NCI-H345 treated with DMSO at 0.1 percent for 48 hours (cell line): ENCODE measurements at regions not wholly inside any gene's neighbourhood (a gene's known extent, or its start where the extent isn't known, plus 50 kb on each side); places are given as distances from the start of the nearest gene placed in this dataset.

Source experiments
- DNase-seq: peaks from one replicate; lab custom pipeline; 2025; ENCODE audit not compliant: unreplicated experiment; lab: John Stamatoyannopoulos, UW

DNA sequence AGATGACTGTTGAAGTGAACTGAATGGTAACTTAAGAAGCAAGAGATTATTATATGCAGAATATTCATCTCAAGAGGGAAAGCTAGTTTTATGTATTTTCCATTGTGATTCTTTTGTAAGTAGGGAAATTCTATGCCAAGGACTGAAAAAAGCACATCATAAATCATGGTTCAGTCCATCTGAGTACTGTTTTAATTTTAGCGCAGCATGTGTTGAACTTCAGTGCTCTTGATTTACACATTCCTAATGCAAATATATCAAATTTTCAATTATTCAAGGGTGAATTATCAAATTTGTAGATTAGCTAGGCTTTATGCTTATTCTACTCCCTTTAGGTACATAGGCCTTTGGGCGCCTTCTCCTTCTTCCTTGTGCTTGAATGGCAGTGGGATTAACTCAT, 50.3 kb upstream of the TCF12 start:
- DNase-seq = no peak

DNA sequence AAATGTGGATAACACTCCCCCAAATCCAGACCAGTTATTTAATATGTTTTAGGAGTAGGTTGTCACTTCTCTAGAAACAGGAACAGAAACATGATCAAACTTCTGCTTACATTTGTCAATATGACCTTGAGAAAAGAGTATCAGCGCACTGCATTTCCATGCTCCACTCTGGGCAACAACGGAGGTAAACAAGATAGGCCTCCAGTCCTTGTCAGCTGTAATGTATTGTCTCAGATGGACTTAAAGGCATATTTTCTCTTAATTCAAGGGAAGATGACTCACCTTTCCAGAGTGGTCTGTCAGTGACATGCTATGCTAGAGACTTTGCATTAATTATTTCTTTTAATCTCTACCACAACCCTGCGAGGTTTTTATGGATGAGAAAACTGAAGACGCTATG, 51.6 kb upstream of the TCF12 start:
- DNase-seq = no peak

DNA sequence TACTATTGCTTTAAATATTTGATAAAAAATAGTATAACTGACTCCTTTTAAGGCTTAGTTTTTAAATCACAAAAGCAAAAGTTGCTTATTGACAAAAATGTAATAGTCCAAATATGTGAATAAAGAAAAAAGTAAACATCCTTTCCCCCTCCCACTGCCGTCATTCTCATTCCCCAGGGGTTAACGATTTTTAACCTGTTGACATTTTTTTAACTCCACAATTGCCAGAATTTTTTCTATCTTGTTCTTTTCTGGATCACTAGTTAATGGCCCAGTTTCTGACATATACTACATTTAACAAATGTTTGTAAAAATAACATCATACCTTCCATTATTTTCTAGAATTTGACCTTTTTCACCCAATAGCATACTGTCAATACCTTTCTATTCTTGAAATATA, 60.6 kb upstream of the TCF12 start:
- DNase-seq = no peak

GRCh38 chr15:56856934-56857333, 61.5 kb upstream of the TCF12 start:
- DNase-seq = no peak

- DNase-seq = no peak
Measured at GRCh38 chr15:56844892-56845291, 73.6 kb upstream of the TCF12 start.

DNA sequence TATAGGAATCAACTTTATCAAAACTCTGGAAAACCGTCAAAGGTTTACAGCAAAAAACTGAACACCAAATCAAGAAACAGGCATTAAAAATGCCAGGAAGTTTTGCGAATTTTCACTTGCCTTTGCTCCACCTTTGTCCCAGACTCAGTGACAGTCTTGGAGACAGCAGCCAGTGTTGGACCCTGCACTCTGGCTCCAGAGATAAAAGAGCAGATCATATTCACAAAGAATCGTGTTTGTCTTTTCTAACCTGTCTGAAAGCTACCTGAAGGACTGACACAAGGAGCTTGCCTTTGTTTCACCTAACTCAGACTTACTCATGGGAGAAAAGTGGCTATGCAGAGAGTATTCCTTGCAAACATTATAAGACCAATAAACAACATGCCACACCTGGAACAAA, 74.0 kb upstream of the TCF12 start:
- DNase-seq = no peak

DNA sequence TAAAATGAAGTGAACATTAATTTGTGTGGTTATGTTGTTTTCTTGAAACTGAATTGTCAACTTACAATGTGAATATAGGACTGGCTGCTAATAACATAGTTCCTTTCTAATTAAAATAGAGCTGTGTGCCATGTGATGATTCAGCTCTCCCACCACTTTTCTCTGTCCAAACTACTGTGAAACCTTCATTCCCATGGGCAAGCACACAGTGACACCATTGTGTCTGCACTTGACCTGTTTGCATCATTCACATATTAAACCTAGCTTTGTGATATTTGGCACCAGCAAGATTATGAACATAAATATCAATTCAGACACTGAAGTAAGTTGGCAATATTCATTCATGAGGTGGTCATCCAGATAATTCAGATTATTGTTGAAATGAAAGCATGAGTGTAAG, 78.8 kb upstream of the TCF12 start:
- no peak for DNase-seq

DNA sequence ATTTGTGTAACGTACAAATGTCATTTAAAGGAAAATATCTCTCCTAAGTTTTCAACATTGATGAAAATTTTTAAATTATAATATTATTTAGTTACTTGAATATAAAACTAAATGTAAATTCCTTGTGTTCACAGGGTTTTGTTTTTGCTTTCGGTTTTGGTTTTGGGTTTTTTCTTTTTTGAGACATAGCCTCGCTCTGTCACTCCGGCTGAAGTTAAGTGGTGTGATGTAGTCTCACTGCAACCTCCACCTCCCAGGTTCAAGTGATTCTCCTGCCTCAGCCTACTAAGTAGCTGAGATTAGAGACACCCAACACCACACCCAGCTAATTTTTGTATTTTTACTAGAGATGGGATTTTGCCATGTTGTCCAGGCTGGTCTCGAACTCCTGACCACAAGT, 79.3 kb upstream of the TCF12 start:
- no peak for DNase-seq

DNA sequence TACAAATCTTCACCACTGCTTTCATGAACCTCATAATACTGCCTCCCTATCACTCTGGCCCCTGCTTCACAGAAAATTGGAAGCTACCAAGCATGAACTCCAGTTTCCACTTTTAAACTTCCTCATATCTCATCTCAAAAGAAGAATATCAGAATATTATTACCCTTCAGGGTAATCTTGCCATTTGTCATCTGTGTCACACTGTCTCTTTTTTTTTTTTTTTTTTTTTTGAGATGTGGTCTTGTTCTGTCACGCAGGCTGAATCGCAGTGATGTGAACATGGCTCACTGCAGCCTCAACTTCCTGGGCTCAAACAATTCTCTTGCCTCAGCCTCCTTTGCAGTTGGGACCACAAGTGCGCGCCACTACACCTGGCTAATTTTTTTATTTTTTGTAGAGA, 80.4 kb upstream of the TCF12 start:
- DNase-seq = no peak

GRCh38 chr15:56837273-56837672, 81.2 kb upstream of the TCF12 start:
- DNase-seq = no peak

- peak; percentile 66 for DNase-seq
Measured at GRCh38 chr15:56835718-56836171, 82.7 kb upstream of the TCF12 start.

DNA sequence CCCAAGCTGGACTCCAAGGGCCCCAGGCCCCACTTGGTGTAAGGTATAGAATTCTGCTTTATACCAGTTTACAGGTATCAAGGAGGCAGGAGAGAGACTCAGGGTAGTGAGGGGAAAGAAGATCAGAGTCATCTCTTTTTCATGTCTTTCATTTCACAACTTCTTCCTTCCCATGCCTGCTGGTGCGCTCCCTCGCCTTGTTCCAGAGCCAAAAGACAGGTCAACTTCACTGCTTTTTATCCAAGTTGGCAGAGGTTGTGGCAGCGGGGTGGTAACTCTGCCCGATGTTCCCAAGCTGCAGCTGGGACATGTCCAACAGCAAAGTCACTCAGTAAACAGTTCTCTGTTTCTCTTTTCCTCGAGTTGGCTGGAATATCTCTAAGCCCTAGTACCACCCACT, 86.3 kb upstream of the TCF12 start:
- DNase-seq = no peak

DNA sequence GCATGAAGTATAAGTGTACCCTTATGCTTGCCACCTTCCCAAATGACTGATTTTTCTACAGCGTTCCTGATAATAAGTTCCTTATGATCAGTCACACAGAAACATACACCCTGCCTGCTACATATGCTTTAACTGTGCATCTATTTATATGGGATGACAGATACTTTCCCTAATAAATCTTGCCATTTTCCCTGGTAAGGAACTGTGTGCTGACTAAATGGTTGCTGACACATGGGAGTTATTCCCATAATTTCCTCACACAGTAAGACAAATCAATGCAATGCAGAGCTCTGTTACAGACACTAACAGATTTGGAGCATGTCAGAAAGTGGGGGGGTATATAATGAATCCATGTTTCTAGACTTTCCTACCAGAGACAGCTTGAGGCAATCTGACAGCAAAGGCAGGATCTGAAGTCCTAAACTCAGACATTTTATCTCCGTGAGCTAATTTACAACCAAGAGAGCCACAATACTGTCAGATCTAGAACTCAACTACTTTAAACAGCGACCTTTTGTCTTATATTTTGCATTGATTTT, 86.9 kb upstream of the TCF12 start:
- DNase-seq = no peak

DNA sequence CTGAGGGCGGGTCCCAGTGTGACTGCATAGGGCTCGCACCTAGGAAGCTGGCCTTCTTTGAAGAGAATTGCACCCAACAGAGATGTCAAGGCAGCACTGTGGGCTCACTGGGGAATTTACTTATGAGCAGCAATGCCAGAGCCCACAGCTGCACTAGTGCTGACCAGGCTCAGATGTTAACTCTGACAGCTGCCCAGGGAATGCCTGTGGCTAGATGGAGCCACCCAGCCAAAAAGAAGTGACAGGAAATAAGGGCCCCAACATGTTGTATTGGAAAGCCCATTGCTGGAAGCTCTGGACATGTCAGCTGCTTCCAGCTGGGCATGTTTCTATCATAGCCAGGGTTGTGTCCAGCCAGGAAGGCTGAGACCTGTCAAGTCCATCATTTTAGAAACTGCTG, 90.9 kb upstream of the ZNF280D start:
- DNase-seq = no peak

DNA sequence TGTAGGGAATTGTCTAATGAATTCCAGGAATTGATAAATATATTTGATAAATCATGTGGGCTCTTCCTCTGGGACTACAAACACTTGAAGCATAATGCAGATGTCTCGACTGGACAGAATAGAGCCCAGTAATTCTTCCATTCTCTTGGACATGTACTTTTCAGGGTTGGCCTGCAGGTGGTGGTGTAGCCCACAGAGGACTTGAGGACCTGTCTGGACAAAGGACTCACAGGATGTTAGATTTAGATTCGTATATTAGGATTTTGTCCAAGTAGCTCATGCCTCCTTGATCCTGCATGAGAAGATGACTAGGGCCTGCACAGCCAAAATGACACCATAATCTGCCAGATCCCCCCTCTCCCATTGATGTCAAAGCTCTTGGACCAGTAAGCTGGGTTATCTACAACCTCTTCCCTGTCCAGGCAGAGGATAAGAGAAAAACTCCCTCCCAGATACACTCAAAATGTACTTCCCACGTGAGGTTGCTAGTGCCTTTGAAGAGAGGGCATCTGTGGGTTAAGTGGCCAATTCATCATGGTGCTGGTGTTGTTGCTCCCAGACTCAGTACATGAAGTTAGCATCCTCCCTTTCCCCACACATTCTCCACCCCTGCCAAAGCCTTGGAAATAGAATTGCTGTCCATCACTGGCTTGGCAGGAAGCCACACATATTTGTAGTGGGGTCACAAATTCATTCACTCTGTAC, 88.6 kb upstream of the ZNF280D start:
- no peak for DNase-seq

DNA sequence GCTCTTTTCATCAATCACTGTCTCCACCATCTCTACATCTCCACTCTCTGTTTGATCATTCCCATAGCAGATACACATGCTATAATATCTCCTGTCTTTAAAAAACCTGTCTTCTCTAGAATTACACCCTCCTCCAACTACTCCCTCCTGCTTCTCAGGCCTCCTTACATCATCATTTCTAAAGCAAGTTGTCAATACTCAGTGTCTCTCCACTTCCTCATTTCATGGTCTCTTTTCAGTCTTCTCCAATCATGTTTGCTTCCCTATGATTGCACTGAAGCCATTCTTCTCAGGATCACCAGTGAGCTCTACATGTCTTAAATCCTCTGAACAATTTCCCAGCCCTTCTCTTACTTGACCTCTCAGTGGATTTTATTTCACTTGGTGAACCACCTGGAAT, 87.0 kb upstream of the ZNF280D start:
- no peak for DNase-seq

DNA sequence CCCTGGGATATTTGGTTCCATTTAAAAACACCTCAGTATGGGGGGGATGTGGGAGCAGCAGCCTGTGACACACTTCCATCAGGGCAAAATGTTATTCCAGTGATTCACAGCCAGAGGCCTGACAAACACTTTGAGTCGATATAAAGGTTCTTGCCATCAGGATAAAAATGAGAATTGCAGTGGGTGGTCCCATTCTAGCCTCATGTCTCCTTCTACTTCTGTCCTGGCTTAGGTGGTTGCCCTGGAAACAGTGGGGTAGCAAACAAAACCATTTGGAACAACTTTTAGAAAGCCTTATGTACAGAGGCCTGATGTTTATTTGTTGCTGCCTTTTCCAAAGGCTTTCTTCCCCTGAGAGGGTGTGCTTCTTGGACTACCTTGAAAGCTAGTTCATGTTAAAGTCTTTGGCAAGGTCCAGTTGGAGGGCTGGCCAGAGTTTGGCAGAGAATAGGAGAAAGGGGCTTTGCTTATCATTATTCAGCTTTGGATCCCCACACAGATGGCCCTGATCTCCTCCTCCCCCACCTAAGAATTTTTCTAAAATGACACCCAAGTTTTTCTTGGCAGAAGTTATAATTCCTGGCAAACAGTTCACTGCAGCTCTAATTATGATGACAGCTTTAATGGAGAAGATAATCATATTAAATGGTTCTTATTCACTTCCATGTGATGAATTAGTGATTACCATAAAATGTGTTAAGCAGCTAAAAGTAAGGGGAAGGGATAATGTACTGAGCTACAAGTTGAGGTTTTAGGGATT, 84.2 kb upstream of the ZNF280D start:
- DNase-seq = no peak

- no peak for DNase-seq
Measured at GRCh38 chr15:56816781-56817180, 83.5 kb upstream of the ZNF280D start.

- no peak for DNase-seq
Measured at GRCh38 chr15:56815247-56815646, 81.9 kb upstream of the ZNF280D start.

DNA sequence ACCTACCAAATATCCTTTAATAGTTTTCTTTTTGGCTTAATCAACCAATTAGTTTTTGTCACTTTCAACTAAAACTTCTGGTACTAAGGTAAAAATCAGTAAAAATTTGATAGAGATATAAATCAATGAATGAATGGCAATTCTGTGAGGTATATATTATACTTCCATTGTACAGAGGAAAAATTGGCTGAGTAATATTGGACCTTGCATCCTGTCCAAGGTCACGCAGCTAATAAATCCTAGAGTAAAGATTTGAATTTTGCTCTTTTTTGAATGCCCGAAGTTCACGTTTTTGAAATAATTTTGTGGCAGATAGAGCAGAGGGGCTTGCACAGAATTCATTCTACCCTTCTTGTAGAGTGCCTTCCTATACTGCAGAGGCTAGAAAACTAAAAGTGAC, 81.1 kb upstream of the ZNF280D start:
- no peak for DNase-seq

DNA sequence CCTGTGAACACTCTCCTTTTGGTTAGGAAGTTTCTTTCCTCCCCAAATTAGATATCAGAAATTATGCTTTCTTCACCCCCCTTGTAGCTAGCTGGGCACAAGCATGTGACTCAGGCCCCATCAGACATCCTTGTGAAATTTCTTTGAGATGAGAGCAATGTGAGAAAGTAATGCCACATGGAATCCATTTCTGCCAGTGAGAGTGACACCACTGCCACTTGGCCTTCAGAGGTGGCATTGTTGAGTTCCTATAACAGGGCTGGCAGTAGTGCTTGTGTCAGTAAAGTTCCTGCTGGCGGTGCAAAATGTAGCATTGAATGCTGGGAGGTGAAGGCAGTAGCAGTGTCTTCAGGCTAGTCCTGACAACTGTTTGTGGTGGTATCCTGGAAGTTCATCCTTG, 80.7 kb upstream of the ZNF280D start:
- no peak for DNase-seq

GRCh38 chr15:56812961-56813360, 79.7 kb upstream of the ZNF280D start:
- no peak for DNase-seq
